HepG2 (cell line): ENCODE measurements at regions not wholly inside any gene's neighbourhood (a gene's known extent, or its start where the extent isn't known, plus 50 kb on each side); places are given as distances from the start of the nearest gene placed in this dataset.

Source experiments
- ATAC-seq: fragments of 200-7000 bp; cut with Tn5 transposase; 3 replicates; pipeline ENCODE4 v1.9.1; 2020; ENCODE audit warnings: mild to moderate bottlenecking, moderate library complexity
- BruUV-seq: library from RNA; stranded (reverse); fragments of 400-500 nt; replicated peaks from 2 replicates; lab custom pipeline; 2021; lab: Mats Ljungman, UMichigan
- CTCF ChIA-PET: fragments of 300-600 bp; formaldehyde crosslinking; extraction: SDS; loops from one replicate; lab custom pipeline; 2021; ENCODE audit warnings: low total read pairs, inconsistent platforms, low intra/inter-chr PET ratio; lab: Yijun Ruan, JAX
- POLR2A ChIA-PET: fragments of 350-600 bp; sonication (Branson Sonifier 250); formaldehyde crosslinking; loops from one replicate; lab custom pipeline; 2020; ENCODE audit warnings: antibody characterized with exemption, inconsistent platforms; lab: Yijun Ruan, JAX
- DNase-seq: peaks from one replicate; pipeline ENCODE4 v3.0.0-alpha.2; 2015; ENCODE audit warnings: low spot score
- FAIRE-seq: peaks from 3 replicates; lab custom pipeline; 2011; peaks lifted over from hg19 to GRCh38; lab: Jason Lieb, UNC
- H2AFZ ChIP-seq: one replicate; pipeline ENCODE4 v1.6.1; 2011; ENCODE audit warnings: low read length, inconsistent platforms
- H3K27ac ChIP-seq: fragments of 300-600 bp; 3 replicates; pipeline ENCODE4 v1.8.0; 2011; ENCODE audit warnings: mixed run types, mild to moderate bottlenecking, mixed read lengths, low read length, inconsistent platforms; ENCODE audit not compliant: insufficient read depth; ENCODE audit errors: extremely low read length
- H3K27me3 ChIP-seq, 2 experiments: fragments of 200-600 bp in 1 of 2; 2 replicates in 1 of 2; 3 replicates in 1 of 2; pipeline versions ENCODE4 v1.6.0 to v1.8.0; 2011; ENCODE audit warnings: low read length in 2 of 2, mild to moderate bottlenecking in 2 of 2, moderate library complexity in 2 of 2, inconsistent platforms in 1 of 2; ENCODE audit not compliant: insufficient read depth in 2 of 2, control insufficient read depth in 1 of 2
- H3K36me3 ChIP-seq, 2 experiments: fragments of 200-600 bp in 1 of 2; replicated peaks in 1 of 2; 2 replicates in 1 of 2; 3 replicates in 1 of 2; pipeline versions ENCODE4 v1.5.1 to v1.8.0; 2011; ENCODE audit warnings: low read length in 2 of 2, inconsistent platforms in 1 of 2; ENCODE audit not compliant: insufficient read depth in 2 of 2, control insufficient read depth in 1 of 2
- H3K4me1 ChIP-seq: 2 replicates; pipeline ENCODE4 v1.5.1; 2012; ENCODE audit warnings: low read length, inconsistent platforms; ENCODE audit not compliant: insufficient read depth
- H3K4me2 ChIP-seq: 2 replicates; pipeline ENCODE4 v1.6.0; 2011; ENCODE audit warnings: low read depth, low read length, inconsistent platforms
- H3K4me3 ChIP-seq, 3 experiments: fragments of 200-600 bp in 1 of 3; sonication (generic), shearing (Covaris generic) in 1 of 3; replicated peaks in 1 of 3; 2 replicates each; pipeline ENCODE4 v1.5.1; 2011 to 2016; ENCODE audit warnings: low read length in 3 of 3, inconsistent platforms in 2 of 3, low read depth in 2 of 3, mild to moderate bottlenecking in 2 of 3, control low read depth in 1 of 3, mixed read lengths in 1 of 3; ENCODE audit not compliant: insufficient read depth in 1 of 3
- H3K79me2 ChIP-seq: one replicate; pipeline ENCODE4 v1.6.1; 2011; ENCODE audit warnings: low read length, inconsistent platforms; ENCODE audit not compliant: insufficient read depth
- H3K9ac ChIP-seq: 2 replicates; pipeline ENCODE4 v1.6.0; 2011; ENCODE audit warnings: mild to moderate bottlenecking, low read depth, low read length, inconsistent platforms; ENCODE audit not compliant: insufficient read depth
- H3K9me3 ChIP-seq: 2 replicates; pipeline ENCODE4 v1.5.1; 2012; ENCODE audit warnings: mild to moderate bottlenecking, low read length
- H4K20me1 ChIP-seq: 2 replicates; pipeline ENCODE4 v1.6.0; 2011; ENCODE audit warnings: inconsistent platforms, mild to moderate bottlenecking, low read length, moderate library complexity; ENCODE audit not compliant: insufficient read depth
- CBX5 ChIP-seq: sonication (generic); formaldehyde crosslinking; IDR thresholded peaks from 2 replicates; pipeline ENCODE4 v1.4.0; 2020; ENCODE audit warnings: missing genetic modification reagents, borderline replicate concordance
- MTA3 ChIP-seq: sonication (generic); formaldehyde crosslinking; IDR thresholded peaks from 2 replicates; pipeline ENCODE4 v1.4.0; 2020; ENCODE audit warnings: missing genetic modification reagents
- NR2C2 ChIP-seq: sonication (generic); formaldehyde crosslinking; IDR thresholded peaks from 2 replicates; pipeline ENCODE4 v1.4.0; 2020; ENCODE audit warnings: missing genetic modification reagents, mild to moderate bottlenecking, moderate library complexity, borderline replicate concordance
- RORA ChIP-seq: sonication (generic); formaldehyde crosslinking; IDR thresholded peaks from 2 replicates; pipeline ENCODE4 v1.5.0; 2020; ENCODE audit warnings: mild to moderate bottlenecking, missing genetic modification reagents, moderate library complexity
- SIX1 ChIP-seq: sonication (generic); formaldehyde crosslinking; IDR thresholded peaks from 2 replicates; pipeline ENCODE4 v1.4.0; 2020; ENCODE audit warnings: missing genetic modification reagents, borderline replicate concordance
- THYN1 ChIP-seq: sonication (generic); formaldehyde crosslinking; IDR thresholded peaks from 2 replicates; pipeline ENCODE4 v1.8.1; 2023; ENCODE audit warnings: low read depth, mild to moderate bottlenecking, moderate library complexity, missing genetic modification reagents, borderline replicate concordance
- ZFP41 ChIP-seq: sonication (generic); formaldehyde crosslinking; IDR thresholded peaks from 2 replicates; pipeline ENCODE4 v1.4.0; 2020; ENCODE audit warnings: mild to moderate bottlenecking, missing genetic modification reagents, borderline replicate concordance
- ZNF570 ChIP-seq: sonication (generic); formaldehyde crosslinking; IDR thresholded peaks from 2 replicates; pipeline ENCODE4 v1.4.0; 2020; ENCODE audit warnings: mild to moderate bottlenecking, missing genetic modification reagents, borderline replicate concordance
- ZNF747 ChIP-seq: sonication (generic); formaldehyde crosslinking; IDR thresholded peaks from 2 replicates; pipeline ENCODE4 v1.8.1; 2023; ENCODE audit warnings: missing genetic modification reagents, mild to moderate bottlenecking, borderline replicate concordance
- WGBS: methylation state at CpG from one replicate; pipeline ENCODE4 v1.1.6; 2017; ENCODE audit warnings: low lambda C conversion rate; 5-methylcytosine and 5-hydroxymethylcytosine counted together
- in situ Hi-C: cut with HindIII; loops from 2 replicates; pipeline ENCODE4 v1.10.0; 2017; ENCODE audit warnings: low pct_unique_long_range_greater_than_20kb; ENCODE audit not compliant: extremely low pct_ligation_motif_present
- intact Hi-C: fragments of 100-400 bp; cut with micrococcal nuclease; formaldehyde crosslinking; loops from one replicate; pipeline ENCODE4 v1.10.0; 2022; ENCODE audit not compliant: unreplicated experiment
- TF ChIP-seq, protein P1 (sequence below): sonication (generic); formaldehyde crosslinking; conservative IDR thresholded peaks from 2 replicates; pipeline ENCODE4 v1.4.0; 2020; ENCODE audit warnings: missing genetic modification reagents
- TF ChIP-seq, protein P2 (sequence below): sonication (generic); formaldehyde crosslinking; IDR thresholded peaks from 2 replicates; pipeline ENCODE4 v1.4.0; 2020; ENCODE audit warnings: missing genetic modification reagents
- TF ChIP-seq, protein P3 (sequence below): sonication (generic); formaldehyde crosslinking; IDR thresholded peaks from 2 replicates; pipeline ENCODE4 v1.5.0; 2020; ENCODE audit warnings: mild to moderate bottlenecking, missing genetic modification reagents

DNA sequence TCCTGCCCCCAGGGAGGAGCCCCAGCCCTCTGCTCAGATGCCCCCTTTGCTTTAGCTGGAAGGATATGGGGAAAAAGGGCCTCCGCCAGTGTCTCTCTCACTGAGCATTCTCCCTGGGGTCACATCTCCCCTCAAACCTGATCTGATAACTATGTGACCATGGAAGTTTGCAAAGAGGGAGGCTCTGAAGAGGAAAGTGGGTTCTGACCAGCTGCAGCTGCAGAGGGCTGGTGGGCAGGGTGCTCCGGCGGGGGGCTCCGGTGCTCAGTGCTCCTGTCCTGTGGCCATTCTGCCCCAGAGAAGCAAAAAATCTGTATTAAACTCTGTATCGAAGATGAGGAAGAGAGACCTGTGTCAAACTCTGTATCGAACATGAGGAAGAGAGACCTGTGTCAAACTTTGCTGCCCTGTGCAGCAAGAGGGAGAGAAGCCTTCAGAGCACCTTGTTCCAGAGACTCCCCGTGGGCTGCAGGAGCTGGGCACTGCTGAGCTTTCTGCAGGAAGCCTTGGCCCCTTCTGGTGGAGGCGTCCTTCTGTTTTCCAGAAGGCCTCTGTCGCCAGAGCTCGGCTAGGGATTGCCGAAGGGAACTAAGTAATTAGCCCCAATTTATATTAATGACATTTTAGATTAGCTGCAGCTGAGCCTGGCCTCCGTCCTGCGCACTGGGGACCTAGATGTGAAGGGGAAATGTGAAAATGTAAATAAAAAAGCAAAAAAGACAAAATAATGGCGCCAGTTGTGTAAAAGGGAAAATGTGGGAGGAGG, 186.2 kb upstream of the C1orf174 start:
- Histone ChIP-seq H3K36me3 (no peaks in the 10 kb centered on the region), H3K79me2 (no peaks in the 10 kb centered on the region), H3K27me3 (peaks cover 2 to 34% of the 10 kb centered on the region in 2 experiments), H4K20me1 (no peaks in the 10 kb centered on the region), H3K27ac (no peak overlapping the region), H2AFZ (no peak overlapping the region)
- intact Hi-C loops (no loop called here), in situ Hi-C loops (no loop called here)
- 29% methylated on average over 11 of the region's 14 CpGs for WGBS
- FAIRE-seq, result no peak
- TF ChIP-seq SIX1 (CRISPR knock-in tag), result no peak
- TF ChIP-seq, protein P1, sequence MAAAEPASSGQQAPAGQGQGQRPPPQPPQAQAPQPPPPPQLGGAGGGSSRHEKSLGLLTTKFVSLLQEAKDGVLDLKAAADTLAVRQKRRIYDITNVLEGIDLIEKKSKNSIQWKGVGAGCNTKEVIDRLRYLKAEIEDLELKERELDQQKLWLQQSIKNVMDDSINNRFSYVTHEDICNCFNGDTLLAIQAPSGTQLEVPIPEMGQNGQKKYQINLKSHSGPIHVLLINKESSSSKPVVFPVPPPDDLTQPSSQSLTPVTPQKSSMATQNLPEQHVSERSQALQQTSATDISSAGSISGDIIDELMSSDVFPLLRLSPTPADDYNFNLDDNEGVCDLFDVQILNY (CRISPR knock-in tag), result no peak
- TF ChIP-seq THYN1 (CRISPR knock-in tag), result no peak
- TF ChIP-seq ZFP41, result no peak
- TF ChIP-seq, protein P2, sequence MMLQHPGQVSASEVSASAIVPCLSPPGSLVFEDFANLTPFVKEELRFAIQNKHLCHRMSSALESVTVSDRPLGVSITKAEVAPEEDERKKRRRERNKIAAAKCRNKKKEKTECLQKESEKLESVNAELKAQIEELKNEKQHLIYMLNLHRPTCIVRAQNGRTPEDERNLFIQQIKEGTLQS (CRISPR knock-in tag), result no peak
- no peak for TF ChIP-seq CBX5 (CRISPR knock-in tag)
- no peak for TF ChIP-seq ZNF747
- no peak for TF ChIP-seq RORA (CRISPR knock-in tag)
- TF ChIP-seq, protein P3, sequence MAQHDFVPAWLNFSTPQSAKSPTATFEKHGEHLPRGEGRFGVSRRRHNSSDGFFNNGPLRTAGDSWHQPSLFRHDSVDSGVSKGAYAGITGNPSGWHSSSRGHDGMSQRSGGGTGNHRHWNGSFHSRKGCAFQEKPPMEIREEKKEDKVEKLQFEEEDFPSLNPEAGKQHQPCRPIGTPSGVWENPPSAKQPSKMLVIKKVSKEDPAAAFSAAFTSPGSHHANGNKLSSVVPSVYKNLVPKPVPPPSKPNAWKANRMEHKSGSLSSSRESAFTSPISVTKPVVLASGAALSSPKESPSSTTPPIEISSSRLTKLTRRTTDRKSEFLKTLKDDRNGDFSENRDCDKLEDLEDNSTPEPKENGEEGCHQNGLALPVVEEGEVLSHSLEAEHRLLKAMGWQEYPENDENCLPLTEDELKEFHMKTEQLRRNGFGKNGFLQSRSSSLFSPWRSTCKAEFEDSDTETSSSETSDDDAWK (CRISPR knock-in tag), result no peak
- TF ChIP-seq ZNF570 (CRISPR knock-in tag), result no peak
- no peak for TF ChIP-seq MTA3 (CRISPR knock-in tag)
- no peak for TF ChIP-seq NR2C2
- TF ChIP-seq, all 625 proteins: peak for 0
- Histone ChIP-seq H3K9me3 (no peaks in the 10 kb centered on the region), H3K4me2 (no peak overlapping the region), H3K4me1 (peaks cover 12% of the 10 kb centered on the region; the same call in 1 of the 2 replicates), H3K4me3 (no peak overlapping the region), H3K9ac (no peak overlapping the region)
- DNase-seq, result no peak
- BruUV-seq, result no TSS peak
- ChIA-PET CTCF (no interaction called here), POLR2A (no interaction called here)
- ATAC-seq, result no peak
